CD4-positive, alpha-beta T cell treated with Interleukin-6 at 100 ng/mL for 8 hours (primary cell): ENCODE measurements at regions not wholly inside any gene's neighbourhood (a gene's known extent, or its start where the extent isn't known, plus 50 kb on each side); places are given as distances from the start of the nearest gene placed in this dataset.

Experiments
- DNase-seq: peaks from one replicate; pipeline ENCODE4 v3.0.0-alpha.2; 2020; ENCODE audit warnings: mixed read lengths, low spot score

GRCh38 chr4:123990310-123990870 lies 593.8 kb downstream of the SPRY1 start:
- DNase-seq: no peak

- DNase-seq: no peak
Measured at GRCh38 chr4:123994917-123995316, 598.3 kb downstream of the SPRY1 start.

GRCh38 chr4:123995936-123996335 lies 599.3 kb downstream of the SPRY1 start:
- DNase-seq: no peak

GRCh38 chr4:123996718-123997510 lies 600.3 kb downstream of the SPRY1 start:
- DNase-seq: no peak

GRCh38 chr4:123997776-123998449 lies 601.3 kb downstream of the SPRY1 start:
- DNase-seq: no peak

GRCh38 chr4:124000233-124000632 lies 603.6 kb downstream of the SPRY1 start:
- DNase-seq: no peak

- DNase-seq: no peak
Measured at GRCh38 chr4:124015766-124016165, 619.2 kb downstream of the SPRY1 start.

GRCh38 chr4:124017185-124017785 lies 620.7 kb downstream of the SPRY1 start:
- DNase-seq: no peak

- DNase-seq: no peak
Measured at GRCh38 chr4:124018383-124019317, 622.1 kb downstream of the SPRY1 start.

- no peak for DNase-seq
Measured at GRCh38 chr4:124019749-124020549, 623.4 kb downstream of the SPRY1 start.

- no peak for DNase-seq
Measured at GRCh38 chr4:124025000-124025399, 628.4 kb downstream of the SPRY1 start.

- no peak for DNase-seq
Measured at GRCh38 chr4:124025428-124025827, 628.8 kb downstream of the SPRY1 start.

GRCh38 chr4:124028182-124028581 lies 631.6 kb downstream of the SPRY1 start:
- no peak for DNase-seq

- no peak for DNase-seq
Measured at GRCh38 chr4:124030147-124030546, 633.6 kb downstream of the SPRY1 start.

GRCh38 chr4:124032035-124032434 lies 635.4 kb downstream of the SPRY1 start:
- DNase-seq: no peak

GRCh38 chr4:124035364-124036041 lies 638.9 kb downstream of the SPRY1 start:
- no peak for DNase-seq

- no peak for DNase-seq
Measured at GRCh38 chr4:124037236-124037635, 640.6 kb downstream of the SPRY1 start.

- DNase-seq: no peak
Measured at GRCh38 chr4:124044330-124044729, 647.7 kb downstream of the SPRY1 start.

GRCh38 chr4:124044867-124045266 lies 648.3 kb downstream of the SPRY1 start:
- DNase-seq: no peak

GRCh38 chr4:124046190-124046589 lies 649.6 kb downstream of the SPRY1 start:
- no peak for DNase-seq
